Endodermal cell (in vitro differentiated cells): ENCODE measurements at regions not wholly inside any gene's neighbourhood (a gene's known extent, or its start where the extent isn't known, plus 50 kb on each side); places are given as distances from the start of the nearest gene placed in this dataset.

Experiments
- DNase-seq: peaks from one replicate; pipeline ENCODE4 v3.0.0-alpha.2; 2017
- H3K27ac ChIP-seq: 2 replicates; pipeline ENCODE4 v1.5.1; 2013; ENCODE audit warnings: mild to moderate bottlenecking, low read depth, low read length, moderate library complexity
- H3K27me3 ChIP-seq: 2 replicates; pipeline ENCODE4 v1.6.1; 2013; ENCODE audit warnings: mild to moderate bottlenecking, low read length, moderate library complexity; ENCODE audit not compliant: insufficient read depth, control insufficient read depth, poor library complexity, severe bottlenecking
- H3K36me3 ChIP-seq: 2 replicates; pipeline ENCODE4 v1.7.0; 2013; ENCODE audit warnings: mild to moderate bottlenecking, low read length, moderate library complexity; ENCODE audit not compliant: control insufficient read depth, insufficient read depth
- H3K4me1 ChIP-seq: one replicate; pipeline ENCODE4 v1.7.0; 2013; ENCODE audit warnings: low read length; ENCODE audit not compliant: control insufficient read depth, insufficient read depth
- H3K4me3 ChIP-seq: 2 replicates; pipeline ENCODE4 v1.5.1; 2013; ENCODE audit warnings: mild to moderate bottlenecking, low read length, moderate library complexity
- H3K9ac ChIP-seq: 2 replicates; pipeline ENCODE4 v1.6.1; 2013; ENCODE audit warnings: mild to moderate bottlenecking, low read length, moderate library complexity; ENCODE audit not compliant: poor library complexity, severe bottlenecking; ENCODE audit errors: extremely low read depth
- H3K9me3 ChIP-seq: 2 replicates; pipeline ENCODE4 v1.6.1; 2013; ENCODE audit warnings: mild to moderate bottlenecking, low read length, moderate library complexity; ENCODE audit not compliant: control insufficient read depth
- H3K27ac Mint-ChIP-seq: 2 replicates; pipeline ENCODE4 v1.8.0; 2020; ENCODE audit warnings: mixed read lengths
- H3K27me3 Mint-ChIP-seq: 2 replicates; pipeline ENCODE4 v1.8.0; 2021; ENCODE audit warnings: mild to moderate bottlenecking, mixed read lengths; ENCODE audit not compliant: insufficient read depth
- H3K36me3 Mint-ChIP-seq: 2 replicates; pipeline ENCODE4 v1.8.0; 2020; ENCODE audit warnings: low read depth, mixed read lengths
- H3K4me1 Mint-ChIP-seq: 2 replicates; pipeline ENCODE4 v1.8.0; 2020; ENCODE audit warnings: mixed read lengths
- H3K4me3 Mint-ChIP-seq: 2 replicates; pipeline ENCODE4 v1.8.0; 2020; ENCODE audit warnings: mild to moderate bottlenecking, moderate library complexity, mixed read lengths
- H3K9me3 Mint-ChIP-seq: 2 replicates; pipeline ENCODE4 v1.8.0; 2020; ENCODE audit warnings: mild to moderate bottlenecking, mixed read lengths
- CTCF ChIP-seq: fragments of 200-600 bp; sonication (generic); conservative IDR thresholded peaks from 2 replicates; pipeline ENCODE4 v1.5.0; 2021; ENCODE audit warnings: antibody characterized with exemption, mild to moderate bottlenecking
- WGBS, 2 experiments: methylation state at CpG; one replicate each; pipeline versions ENCODE4 v1.1.5 to v1.1.7; 2013; ENCODE audit warnings: missing lambda C conversion rate in 2 of 2, mixed read lengths in 1 of 2; ENCODE audit not compliant: insufficient coverage in 1 of 2, insufficient read length in 1 of 2; 5-methylcytosine and 5-hydroxymethylcytosine counted together

GRCh38 chr13:90477216-90477615 is 870.3 kb upstream of the MIR17HG start:
- no peaks in the 10 kb centered on the region for H3K4me1 ChIP-seq
- Mint-ChIP-seq H3K27me3 (no peaks in the 10 kb centered on the region), H3K27ac (no peak overlapping the region), H3K9me3 (peaks cover 15% of the 10 kb centered on the region), H3K36me3 (no peaks in the 10 kb centered on the region), H3K4me3 (no peak overlapping the region), H3K4me1 (no peaks in the 10 kb centered on the region)
- peaks cover 7% of the 10 kb centered on the region for H3K9me3 ChIP-seq
- TF ChIP-seq CTCF, result no peak
- H3K36me3 ChIP-seq, result no peaks in the 10 kb centered on the region
- no peak overlapping the region for H3K9ac ChIP-seq
- no peak overlapping the region for H3K4me3 ChIP-seq
- DNase-seq, result no peak
- no peak overlapping the region for H3K27ac ChIP-seq
- H3K27me3 ChIP-seq, result no peaks in the 10 kb centered on the region

- 100% methylated on average over 1 of the region's 1 CpG; no CpG with 5 or more reads in 1 of the 2 experiments for WGBS, 2 experiments
- Mint-ChIP-seq H3K4me3 (no peak overlapping the region), H3K27me3 (no peaks in the 10 kb centered on the region), H3K9me3 (peaks cover 5% of the 10 kb centered on the region), H3K4me1 (peaks cover 9% of the 10 kb centered on the region), H3K36me3 (no peaks in the 10 kb centered on the region), H3K27ac (no peak overlapping the region)
- no peak overlapping the region for H3K4me3 ChIP-seq
- peaks cover 5% of the 10 kb centered on the region for H3K4me1 ChIP-seq
- TF ChIP-seq CTCF, result no peak
- H3K9me3 ChIP-seq, result peaks cover 7% of the 10 kb centered on the region
- no peak overlapping the region for H3K27ac ChIP-seq
- no peak for DNase-seq
- no peaks in the 10 kb centered on the region for H3K36me3 ChIP-seq
- H3K9ac ChIP-seq, result no peak overlapping the region
- H3K27me3 ChIP-seq, result no peaks in the 10 kb centered on the region
Observed at GRCh38 chr13:90483906-90484305, 863.6 kb upstream of the MIR17HG start.

- Histone ChIP-seq H3K27ac (no peak overlapping the region), H3K36me3 (no peaks in the 10 kb centered on the region), H3K9me3 (peaks cover 1% of the 10 kb centered on the region), H3K4me1 (peaks cover 5% of the 10 kb centered on the region), H3K4me3 (no peak overlapping the region), H3K9ac (no peak overlapping the region), H3K27me3 (no peaks in the 10 kb centered on the region)
- no peak for DNase-seq
- peaks cover 9% of the 10 kb centered on the region for H3K4me1 Mint-ChIP-seq
- no peaks in the 10 kb centered on the region for H3K27me3 Mint-ChIP-seq
- no peak overlapping the region for H3K4me3 Mint-ChIP-seq
- TF ChIP-seq CTCF, result no peak
- no peak overlapping the region for H3K27ac Mint-ChIP-seq
- peaks cover 5% of the 10 kb centered on the region for H3K9me3 Mint-ChIP-seq
- H3K36me3 Mint-ChIP-seq, result no peaks in the 10 kb centered on the region
Observed at GRCh38 chr13:90485436-90485835, 862.1 kb upstream of the MIR17HG start.
